GM23338 (cell line): ENCODE measurements at regions not wholly inside any gene's neighbourhood (a gene's known extent, or its start where the extent isn't known, plus 50 kb on each side); places are given as distances from the start of the nearest gene placed in this dataset.

Experiments used
- ATAC-seq: fragments of 200-7000 bp; cut with Tn5 transposase; 3 replicates; pipeline ENCODE4 v1.9.1; 2020
- DNase-seq: peaks from one replicate; pipeline ENCODE4 v3.0.0-alpha.2; 2015; ENCODE audit warnings: low spot score
- H2AFZ ChIP-seq: fragments of 200-600 bp; sonication (generic); 2 replicates; pipeline ENCODE4 v1.8.0; 2016; ENCODE audit warnings: antibody characterized with exemption, mild to moderate bottlenecking, moderate library complexity
- H3F3A ChIP-seq: fragments of 200-600 bp; sonication (generic); replicated peaks from 2 replicates; pipeline ENCODE4 v1.8.0; 2017; ENCODE audit warnings: antibody characterized with exemption, mixed run types, low read depth
- H3K27ac ChIP-seq: fragments of 200-600 bp; sonication (generic); 2 replicates; pipeline ENCODE4 v1.6.1; 2016; ENCODE audit warnings: low read depth
- H3K27me3 ChIP-seq: fragments of 200-600 bp; sonication (generic); 2 replicates; pipeline ENCODE4 v1.8.0; 2016; ENCODE audit warnings: mild to moderate bottlenecking, mixed run types, moderate library complexity; ENCODE audit not compliant: insufficient read depth
- H3K36me3 ChIP-seq: fragments of 200-600 bp; sonication (generic); 2 replicates; pipeline ENCODE4 v1.8.0; 2016; ENCODE audit warnings: mild to moderate bottlenecking; ENCODE audit not compliant: insufficient read depth
- H3K4me1 ChIP-seq: fragments of 200-600 bp; sonication (generic); 2 replicates; pipeline ENCODE4 v1.8.0; 2016; ENCODE audit warnings: mild to moderate bottlenecking, moderate library complexity; ENCODE audit not compliant: insufficient read depth
- H3K4me2 ChIP-seq: fragments of 200-600 bp; sonication (generic); 2 replicates; pipeline ENCODE4 v1.7.1; 2017; ENCODE audit warnings: mixed run types
- H3K4me3 ChIP-seq: fragments of 200-600 bp; sonication (generic); 2 replicates; pipeline ENCODE4 v1.6.1; 2016; ENCODE audit warnings: mixed run types
- H3K79me2 ChIP-seq: fragments of 200-600 bp; sonication (generic); replicated peaks from 2 replicates; pipeline ENCODE4 v1.8.0; 2017; ENCODE audit warnings: mild to moderate bottlenecking; ENCODE audit not compliant: insufficient read depth
- H3K9me2 ChIP-seq: fragments of 200-600 bp; sonication (generic); 2 replicates; pipeline ENCODE4 v1.8.0; 2017; ENCODE audit not compliant: insufficient read depth
- H4K20me1 ChIP-seq: fragments of 200-600 bp; sonication (generic); replicated peaks from 2 replicates; pipeline ENCODE4 v1.8.0; 2017; ENCODE audit warnings: mild to moderate bottlenecking; ENCODE audit not compliant: insufficient read depth
- H3K27ac Mint-ChIP-seq: 2 replicates; pipeline ENCODE4 v1.8.0; 2020; ENCODE audit warnings: inconsistent platforms, mild to moderate bottlenecking, moderate library complexity, mixed read lengths
- H3K27me3 Mint-ChIP-seq: 3 replicates; pipeline ENCODE4 v1.8.0; 2022; ENCODE audit warnings: low read depth, mild to moderate bottlenecking, moderate library complexity, mixed read lengths, inconsistent platforms; ENCODE audit not compliant: insufficient read depth, poor library complexity
- H3K36me3 Mint-ChIP-seq: 3 replicates; pipeline ENCODE4 v1.8.0; 2021; ENCODE audit warnings: low read depth, mild to moderate bottlenecking, inconsistent platforms, moderate library complexity, mixed read lengths
- H3K4me1 Mint-ChIP-seq: 3 replicates; pipeline ENCODE4 v1.8.0; 2020; ENCODE audit warnings: mild to moderate bottlenecking, inconsistent platforms, mixed read lengths
- H3K4me3 Mint-ChIP-seq: 3 replicates; pipeline ENCODE4 v1.8.0; 2021; ENCODE audit warnings: moderate library complexity, mild to moderate bottlenecking, inconsistent platforms, mixed read lengths
- H3K9me3 Mint-ChIP-seq: 3 replicates; pipeline ENCODE4 v1.8.0; 2020; ENCODE audit warnings: moderate library complexity, mild to moderate bottlenecking, inconsistent platforms, mixed read lengths
- NANOG ChIP-seq: IDR thresholded peaks from 2 replicates; pipeline ENCODE4 v1.6.1; 2016; ENCODE audit warnings: antibody characterized with exemption, borderline replicate concordance
- POLR2AphosphoS5 ChIP-seq: IDR thresholded peaks from 2 replicates; pipeline ENCODE4 v1.6.1; 2016; ENCODE audit warnings: antibody characterized with exemption, low read depth
- REST ChIP-seq: IDR thresholded peaks from one replicate; pipeline ENCODE4 v1.6.1; 2018; ENCODE audit warnings: antibody characterized with exemption; ENCODE audit not compliant: unreplicated experiment
- ZNF114 ChIP-seq: fragments of 250-450 bp; sonication (Bioruptor Pico); IDR thresholded peaks from 2 replicates; pipeline ENCODE4 v1.5.0; 2020; ENCODE audit warnings: mild to moderate bottlenecking, moderate library complexity
- TF ChIP-seq, protein P1 (sequence below), 2 experiments: fragments of 200-600 bp in 1 of 2; sonication (generic) in 1 of 2; conservative IDR thresholded peaks; 2 replicates each; pipeline versions ENCODE4 v1.5.1 to v1.6.1; 2016 to 2017; ENCODE audit warnings: antibody characterized with exemption in 2 of 2, low read depth in 2 of 2, mild to moderate bottlenecking in 2 of 2, moderate library complexity in 1 of 2

DNA sequence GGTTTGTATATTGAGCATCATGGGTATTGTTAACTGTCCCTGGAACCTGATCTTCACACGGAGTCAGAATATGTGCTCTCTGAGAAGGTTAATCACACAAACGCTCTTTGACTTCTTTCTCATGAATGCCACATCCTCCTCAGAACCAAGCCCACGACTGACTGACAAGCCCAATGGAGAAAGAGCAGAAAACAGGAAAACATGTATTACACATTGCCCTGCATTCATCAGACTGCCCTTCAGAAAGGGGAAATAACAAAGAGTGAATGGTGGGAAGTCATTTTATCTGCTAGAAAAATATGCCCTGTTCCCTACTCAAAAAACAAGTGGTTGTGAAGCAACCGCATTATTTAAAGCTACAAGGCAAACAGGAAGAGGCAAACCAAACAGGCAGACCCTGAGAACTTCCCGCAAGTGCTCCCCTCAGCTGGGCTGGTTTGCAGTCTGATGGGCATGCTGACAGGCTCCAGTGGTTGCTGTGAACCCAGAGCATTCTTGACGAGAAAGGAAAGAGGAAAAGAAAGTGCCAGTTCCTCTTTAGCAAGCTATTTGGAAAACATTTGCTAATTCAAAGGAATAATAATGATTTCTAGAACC is 172.9 kb upstream of the SETBP1 start (continued):
- no peak for TF ChIP-seq REST

DNA sequence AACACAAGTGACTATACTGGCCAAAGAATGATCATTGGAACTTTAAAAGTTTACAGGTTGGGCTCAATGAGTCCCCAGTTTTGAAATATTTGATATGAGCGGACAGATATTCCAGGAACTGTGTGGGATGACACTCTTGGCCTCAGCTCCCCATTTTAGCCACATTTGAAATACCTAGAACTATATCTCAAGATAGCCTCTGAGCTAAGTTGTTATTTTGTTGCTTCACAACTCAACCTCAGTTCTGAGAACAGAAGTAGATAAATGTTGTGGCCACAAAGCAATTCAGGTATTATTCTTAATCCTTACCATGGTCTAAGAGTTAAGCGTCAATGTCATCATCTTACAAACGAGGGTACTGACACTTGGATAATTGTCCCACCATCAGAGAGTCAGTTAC is 172.2 kb upstream of the SETBP1 start:
- Histone ChIP-seq H2AFZ (no peak overlapping the region), H3F3A (no peaks in the 10 kb centered on the region), H3K27me3 (no peaks in the 10 kb centered on the region), H4K20me1 (no peaks in the 10 kb centered on the region), H3K4me2 (no peak overlapping the region), H3K4me1 (no peaks in the 10 kb centered on the region), H3K36me3 (no peaks in the 10 kb centered on the region), H3K4me3 (no peak overlapping the region), H3K79me2 (no peaks in the 10 kb centered on the region), H3K9me2 (no peaks in the 10 kb centered on the region), H3K27ac (no peak overlapping the region)
- no peaks in the 10 kb centered on the region for H3K9me3 Mint-ChIP-seq
- DNase-seq = no peak
- no peak for ATAC-seq
- H3K27ac Mint-ChIP-seq = no peak overlapping the region
- no peaks in the 10 kb centered on the region for H3K27me3 Mint-ChIP-seq
- no peaks in the 10 kb centered on the region for H3K36me3 Mint-ChIP-seq
- H3K4me1 Mint-ChIP-seq = no peaks in the 10 kb centered on the region
- TF ChIP-seq NANOG (no peak), ZNF114 (CRISPR knock-in tag) (no peak), POLR2AphosphoS5 (no peak), REST (no peak)
- TF ChIP-seq, protein P1, sequence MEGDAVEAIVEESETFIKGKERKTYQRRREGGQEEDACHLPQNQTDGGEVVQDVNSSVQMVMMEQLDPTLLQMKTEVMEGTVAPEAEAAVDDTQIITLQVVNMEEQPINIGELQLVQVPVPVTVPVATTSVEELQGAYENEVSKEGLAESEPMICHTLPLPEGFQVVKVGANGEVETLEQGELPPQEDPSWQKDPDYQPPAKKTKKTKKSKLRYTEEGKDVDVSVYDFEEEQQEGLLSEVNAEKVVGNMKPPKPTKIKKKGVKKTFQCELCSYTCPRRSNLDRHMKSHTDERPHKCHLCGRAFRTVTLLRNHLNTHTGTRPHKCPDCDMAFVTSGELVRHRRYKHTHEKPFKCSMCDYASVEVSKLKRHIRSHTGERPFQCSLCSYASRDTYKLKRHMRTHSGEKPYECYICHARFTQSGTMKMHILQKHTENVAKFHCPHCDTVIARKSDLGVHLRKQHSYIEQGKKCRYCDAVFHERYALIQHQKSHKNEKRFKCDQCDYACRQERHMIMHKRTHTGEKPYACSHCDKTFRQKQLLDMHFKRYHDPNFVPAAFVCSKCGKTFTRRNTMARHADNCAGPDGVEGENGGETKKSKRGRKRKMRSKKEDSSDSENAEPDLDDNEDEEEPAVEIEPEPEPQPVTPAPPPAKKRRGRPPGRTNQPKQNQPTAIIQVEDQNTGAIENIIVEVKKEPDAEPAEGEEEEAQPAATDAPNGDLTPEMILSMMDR (conservative IDR thresholded peaks at IDR 0.05; ENCODE audit: low read depth in 2 of 2) = no peak
- no peak overlapping the region for H3K4me3 Mint-ChIP-seq
